GM12874 (cell line): ENCODE measurements at regions not wholly inside any gene's neighbourhood (a gene's known extent, or its start where the extent isn't known, plus 50 kb on each side); places are given as distances from the start of the nearest gene placed in this dataset.

Source experiments
- TF ChIP-seq, protein P1 (sequence below): IDR thresholded peaks from 2 replicates; pipeline ENCODE4 v1.5.1; 2011; ENCODE audit warnings: low read depth, mild to moderate bottlenecking, control low read depth, low read length, moderate library complexity; ENCODE audit not compliant: insufficient read depth

DNA sequence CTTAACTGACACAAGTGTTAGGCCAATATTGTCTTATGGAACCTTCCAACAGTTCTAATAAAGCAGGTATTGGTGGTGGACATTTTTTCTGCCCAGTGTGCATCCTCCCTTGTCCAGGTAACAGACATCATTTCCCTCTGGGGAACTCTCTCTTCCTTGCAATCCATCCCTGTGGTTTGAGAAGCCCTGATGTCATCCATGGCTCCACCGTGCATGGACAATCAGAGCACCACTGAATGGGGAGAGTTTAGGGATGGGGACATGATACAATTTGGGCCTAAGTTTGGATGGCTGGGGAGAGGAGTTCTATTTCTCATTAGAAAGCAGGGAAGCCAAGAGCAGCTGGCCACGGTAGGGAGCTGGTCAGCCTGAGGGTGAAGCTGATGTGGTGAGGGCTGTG lies 60.2 kb upstream of the ZFP64 start:
- TF ChIP-seq, protein P1, sequence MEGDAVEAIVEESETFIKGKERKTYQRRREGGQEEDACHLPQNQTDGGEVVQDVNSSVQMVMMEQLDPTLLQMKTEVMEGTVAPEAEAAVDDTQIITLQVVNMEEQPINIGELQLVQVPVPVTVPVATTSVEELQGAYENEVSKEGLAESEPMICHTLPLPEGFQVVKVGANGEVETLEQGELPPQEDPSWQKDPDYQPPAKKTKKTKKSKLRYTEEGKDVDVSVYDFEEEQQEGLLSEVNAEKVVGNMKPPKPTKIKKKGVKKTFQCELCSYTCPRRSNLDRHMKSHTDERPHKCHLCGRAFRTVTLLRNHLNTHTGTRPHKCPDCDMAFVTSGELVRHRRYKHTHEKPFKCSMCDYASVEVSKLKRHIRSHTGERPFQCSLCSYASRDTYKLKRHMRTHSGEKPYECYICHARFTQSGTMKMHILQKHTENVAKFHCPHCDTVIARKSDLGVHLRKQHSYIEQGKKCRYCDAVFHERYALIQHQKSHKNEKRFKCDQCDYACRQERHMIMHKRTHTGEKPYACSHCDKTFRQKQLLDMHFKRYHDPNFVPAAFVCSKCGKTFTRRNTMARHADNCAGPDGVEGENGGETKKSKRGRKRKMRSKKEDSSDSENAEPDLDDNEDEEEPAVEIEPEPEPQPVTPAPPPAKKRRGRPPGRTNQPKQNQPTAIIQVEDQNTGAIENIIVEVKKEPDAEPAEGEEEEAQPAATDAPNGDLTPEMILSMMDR = no peak

DNA sequence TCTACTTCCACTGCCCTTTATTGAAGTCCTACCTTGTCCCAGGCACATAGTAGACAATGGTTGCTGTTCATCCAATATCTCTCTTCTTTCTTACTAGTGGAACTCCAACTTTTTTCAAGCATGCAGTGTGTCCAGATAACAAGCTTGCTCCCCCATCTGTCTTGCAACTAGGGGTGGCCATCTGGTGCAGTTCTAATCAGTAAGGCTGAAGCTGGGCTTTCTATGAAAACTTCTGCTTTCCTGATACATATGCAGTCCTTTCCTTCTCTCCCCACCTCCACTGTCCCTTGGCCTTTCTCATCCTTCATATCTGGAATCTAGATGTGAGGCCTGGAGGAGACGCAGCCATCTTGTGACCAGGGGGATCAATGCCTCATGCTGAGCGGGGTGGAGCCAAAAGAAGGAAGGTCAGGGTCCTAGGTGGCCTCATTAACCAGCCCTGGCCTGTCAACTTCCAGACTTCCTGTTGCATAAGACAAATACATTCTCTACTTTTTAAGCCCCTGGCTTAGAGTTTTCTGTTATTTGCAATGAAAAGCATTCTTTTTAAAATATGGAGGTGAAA lies 59.6 kb upstream of the ZFP64 start:
- TF ChIP-seq, protein P1 = no peak

DNA sequence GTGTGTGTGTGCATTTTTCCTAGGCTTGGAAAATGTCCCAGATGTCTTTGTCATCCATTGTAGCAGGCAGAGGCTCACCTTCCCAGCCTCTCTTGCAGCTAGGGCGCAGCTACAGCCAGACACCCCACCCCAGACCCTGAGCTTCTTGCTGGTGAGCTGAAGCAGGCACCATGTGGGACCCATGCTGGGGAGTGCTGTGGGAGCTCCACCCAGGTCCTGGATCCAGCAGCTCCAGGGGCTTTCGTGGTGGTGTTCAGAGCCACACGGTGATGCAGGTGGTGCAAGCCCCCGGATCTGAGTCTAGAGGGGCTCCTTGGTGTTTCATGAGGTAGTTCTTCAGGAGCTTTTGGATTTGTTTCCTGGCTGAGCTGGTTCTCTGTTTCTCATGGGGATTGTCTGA lies 56.0 kb upstream of the ZFP64 start:
- TF ChIP-seq, protein P1 = no peak

DNA sequence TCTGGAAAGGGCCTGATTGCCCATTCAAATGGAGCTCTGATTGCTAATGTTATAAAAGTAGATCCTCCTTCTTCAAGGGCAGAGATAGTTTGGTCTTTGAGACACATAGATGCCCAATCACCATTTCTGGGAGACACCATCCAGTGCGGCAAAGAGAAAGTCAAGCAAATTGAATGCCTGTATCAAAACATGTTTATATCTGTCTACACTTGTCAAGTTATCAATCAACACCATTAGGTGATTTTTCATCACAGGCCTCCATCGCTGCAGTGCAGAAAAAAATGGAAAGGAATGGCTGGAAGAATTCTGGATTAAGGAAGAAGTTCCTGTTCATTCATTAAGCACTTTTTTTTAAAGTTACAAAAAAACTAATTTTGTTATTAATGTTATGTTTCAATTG lies 54.8 kb upstream of the ZFP64 start:
- TF ChIP-seq, protein P1 = no peak

DNA sequence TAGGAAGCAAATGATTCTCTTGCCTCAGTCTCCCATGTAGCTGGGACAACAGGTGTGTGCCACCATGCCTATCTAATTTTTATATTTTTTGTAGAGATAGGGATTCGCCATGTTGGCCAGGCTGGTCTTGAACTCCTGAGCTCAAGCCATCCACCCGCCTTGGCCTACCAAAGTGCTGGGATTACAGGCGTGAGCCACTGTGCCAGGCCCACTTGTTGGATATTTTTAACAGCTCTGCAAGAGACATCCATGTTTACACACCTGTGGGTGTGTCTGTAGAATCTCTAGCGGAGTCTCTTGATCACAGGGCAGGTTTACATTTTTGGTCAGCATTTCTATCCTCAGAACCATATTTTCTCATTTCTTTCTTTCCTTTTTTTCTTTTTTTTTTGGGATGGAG lies 53.1 kb upstream of the ZFP64 start:
- TF ChIP-seq, protein P1 = no peak

DNA sequence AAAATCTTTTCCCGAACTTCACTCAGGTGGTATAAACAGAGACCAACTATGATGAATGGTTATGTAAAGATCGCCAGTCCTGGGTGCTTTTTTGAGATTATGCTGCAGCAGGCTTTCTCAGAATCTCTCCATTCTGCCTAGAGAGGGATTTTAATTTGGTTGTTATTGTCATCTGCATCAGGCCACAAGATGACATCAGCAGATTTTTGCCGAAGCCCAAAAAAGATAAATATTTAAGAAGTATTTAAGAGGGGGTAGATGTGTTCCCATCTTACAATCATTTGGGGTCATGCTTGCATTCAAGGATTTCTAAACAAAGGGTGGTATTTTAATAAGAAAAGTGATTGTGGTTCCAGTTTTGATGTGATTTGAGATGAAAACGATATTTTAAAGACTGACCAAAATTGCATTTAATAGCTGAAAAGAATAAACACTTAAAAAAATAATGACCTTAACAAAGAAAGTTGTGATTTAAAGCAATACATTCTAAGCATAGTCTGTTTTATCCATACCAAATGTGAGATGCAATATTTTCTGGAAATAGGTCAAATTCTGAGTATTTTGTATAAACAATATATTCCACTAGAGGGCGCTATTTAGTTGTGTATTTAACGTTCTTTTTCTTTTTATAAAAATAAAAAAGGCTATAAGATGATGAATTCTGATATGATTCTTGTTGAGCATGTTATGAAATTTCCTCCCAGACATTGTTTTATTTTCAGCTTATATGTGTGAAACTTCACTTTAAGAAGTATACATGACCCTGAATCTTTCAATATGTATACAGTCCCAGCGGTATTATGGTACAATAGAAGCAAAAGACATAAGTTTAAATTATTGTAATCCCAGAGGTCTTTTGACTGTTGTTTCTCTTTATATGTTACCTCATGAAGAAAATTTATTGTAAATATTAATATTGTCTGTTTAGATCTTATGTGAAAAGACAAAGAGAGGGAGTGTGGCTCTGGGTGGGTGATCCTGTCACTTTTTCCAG lies 51.0 kb upstream of the ZFP64 start:
- TF ChIP-seq, protein P1 = no peak
